ENCODE measurements at regions not wholly inside any gene's neighbourhood (a gene's known extent, or its start where the extent isn't known, plus 50 kb on each side); places are given as distances from the start of the nearest gene placed in this dataset.
"Not testable (repeated sequence)": the region's sequence is repeated elsewhere in the genome, so short reads cannot be mapped to it uniquely, and the experiment has no call there.

- H3K4me1 Mint-ChIP-seq = no peaks in the 10 kb centered on the region
- no peaks in the 10 kb centered on the region for H3K36me3 Mint-ChIP-seq
- peaks cover 0 to 8% (median 4%) of the 10 kb centered on the region in 6 donors for H3K9me3 Mint-ChIP-seq
- H3K27ac Mint-ChIP-seq = no peak overlapping the region
- no peak for DNase-seq
- peaks cover 0 to 2% (median 0%) of the 10 kb centered on the region in 3 donors for H3K27me3 Mint-ChIP-seq (ENCODE audit: low read depth in 3 of 3)
- no peak overlapping the region for H3K4me3 Mint-ChIP-seq
These were observed 658.0 kb downstream of the TYW1 start for GRCh38 chr7:67654642-67655041.

- Mint-ChIP-seq H3K27ac (no peak overlapping the region), H3K4me1 (no peaks in the 10 kb centered on the region), H3K36me3 (no peaks in the 10 kb centered on the region), H3K4me3 (no peak overlapping the region), H3K27me3 (ENCODE audit: low read depth in 3 of 3) (peaks cover 0 to 3% (median 0%) of the 10 kb centered on the region in 3 donors), H3K9me3 (peaks cover 0 to 8% (median 2%) of the 10 kb centered on the region in 6 donors)
- DNase-seq = no peak
These were observed 658.5 kb downstream of the TYW1 start for GRCh38 chr7:67655168-67655567.

GRCh38 chr7:67659091-67659490, 662.5 kb downstream of the TYW1 start:
- peaks cover 0 to 3% (median 0%) of the 10 kb centered on the region in 3 donors for H3K27me3 Mint-ChIP-seq (ENCODE audit: low read depth in 3 of 3)
- no peaks in the 10 kb centered on the region for H3K4me1 Mint-ChIP-seq
- H3K36me3 Mint-ChIP-seq = no peaks in the 10 kb centered on the region
- H3K27ac Mint-ChIP-seq = no peak overlapping the region
- peaks cover 0 to 11% (median 4%) of the 10 kb centered on the region in 6 donors for H3K9me3 Mint-ChIP-seq
- H3K4me3 Mint-ChIP-seq = no peak overlapping the region
- DNase-seq = no peak

- Mint-ChIP-seq H3K27me3 (ENCODE audit: low read depth in 3 of 3) (peaks cover 0 to 1% (median 0%) of the 10 kb centered on the region in 3 donors), H3K4me3 (no peak overlapping the region), H3K27ac (no peak overlapping the region)
These were observed 666.2 kb downstream of the TYW1 start for GRCh38 chr7:67662804-67663203.

GRCh38 chr7:67663644-67664043, 667.0 kb downstream of the TYW1 start:
- Mint-ChIP-seq H3K4me3 (no peak overlapping the region), H3K27ac (no peak overlapping the region), H3K27me3 (ENCODE audit: low read depth in 3 of 3) (peaks cover 0 to 1% (median 0%) of the 10 kb centered on the region in 3 donors), H3K4me1 (no peaks in the 10 kb centered on the region), H3K9me3 (peaks cover 0 to 5% (median 0%) of the 10 kb centered on the region in 6 donors), H3K36me3 (no peaks in the 10 kb centered on the region)
- DNase-seq = no peak

More at GRCh38 chr7:67662804-67663203, 666.2 kb downstream of the TYW1 start:
- no peaks in the 10 kb centered on the region for H3K4me1 Mint-ChIP-seq
- peaks cover 0 to 7% (median 0%) of the 10 kb centered on the region in 6 donors for H3K9me3 Mint-ChIP-seq
- DNase-seq = no peak
- H3K36me3 Mint-ChIP-seq = no peaks in the 10 kb centered on the region

GRCh38 chr7:67666359-67666758, 669.7 kb downstream of the TYW1 start:
- H3K27ac Mint-ChIP-seq; H3K4me3 Mint-ChIP-seq; H3K27me3 Mint-ChIP-seq (ENCODE audit: low read depth in 3 of 3); H3K9me3 Mint-ChIP-seq; H3K4me1 Mint-ChIP-seq; DNase-seq; H3K36me3 Mint-ChIP-seq: not testable (repeated sequence)

- Mint-ChIP-seq H3K27me3 (ENCODE audit: low read depth in 3 of 3) (peaks cover 0 to 2% (median 2%) of the 10 kb centered on the region in 3 donors), H3K4me1 (no peaks in the 10 kb centered on the region)
These were observed 674.4 kb downstream of the TYW1 start for GRCh38 chr7:67671006-67671548.

GRCh38 chr7:67673861-67674260, 677.2 kb downstream of the TYW1 start:
- Mint-ChIP-seq H3K9me3 (peaks cover 0 to 35% (median 8%) of the 10 kb centered on the region in 6 donors), H3K27ac (no peak overlapping the region), H3K4me3 (no peak overlapping the region)

More at GRCh38 chr7:67671006-67671548, 674.4 kb downstream of the TYW1 start:
- Mint-ChIP-seq H3K36me3 (no peaks in the 10 kb centered on the region), H3K27ac (no peak overlapping the region), H3K4me3 (no peak overlapping the region), H3K9me3 (peaks cover 0 to 26% (median 8%) of the 10 kb centered on the region in 6 donors)
- no peak for DNase-seq

GRCh38 chr7:67674862-67675261, 678.2 kb downstream of the TYW1 start:
- H3K9me3 Mint-ChIP-seq = peaks cover 0 to 42% (median 9%) of the 10 kb centered on the region in 6 donors
- not testable (repeated sequence) for H3K36me3 Mint-ChIP-seq; DNase-seq; H3K4me1 Mint-ChIP-seq; H3K4me3 Mint-ChIP-seq; H3K27me3 Mint-ChIP-seq (ENCODE audit: low read depth in 3 of 3); H3K27ac Mint-ChIP-seq

More at GRCh38 chr7:67673861-67674260, 677.2 kb downstream of the TYW1 start:
- H3K36me3 Mint-ChIP-seq = no peaks in the 10 kb centered on the region
- no peak for DNase-seq
- peaks cover 0 to 2% (median 2%) of the 10 kb centered on the region in 3 donors for H3K27me3 Mint-ChIP-seq (ENCODE audit: low read depth in 3 of 3)
- no peaks in the 10 kb centered on the region for H3K4me1 Mint-ChIP-seq

- Mint-ChIP-seq H3K36me3 (no peaks in the 10 kb centered on the region), H3K4me3 (no peak overlapping the region), H3K27ac (no peak overlapping the region), H3K4me1 (no peaks in the 10 kb centered on the region), H3K27me3 (ENCODE audit: low read depth in 3 of 3) (peaks cover 0 to 2% (median 1%) of the 10 kb centered on the region in 3 donors), H3K9me3 (peaks cover 0 to 44% (median 11%) of the 10 kb centered on the region in 6 donors)
- DNase-seq = no peak
These were observed 679.3 kb downstream of the TYW1 start for GRCh38 chr7:67675971-67676370.

- Mint-ChIP-seq H3K9me3 (peaks cover 0 to 35% (median 8%) of the 10 kb centered on the region in 6 donors), H3K27me3 (ENCODE audit: low read depth in 3 of 3) (peaks cover 0 to 2% (median 1%) of the 10 kb centered on the region in 3 donors), H3K4me1 (no peaks in the 10 kb centered on the region), H3K27ac (no peak overlapping the region), H3K4me3 (no peak overlapping the region), H3K36me3 (no peaks in the 10 kb centered on the region)
- no peak for DNase-seq
These were observed 681.8 kb downstream of the TYW1 start for GRCh38 chr7:67678419-67678818.

GRCh38 chr7:67683628-67684027, 687.0 kb downstream of the TYW1 start:
- DNase-seq = no peak
- Mint-ChIP-seq H3K4me3 (no peak overlapping the region), H3K36me3 (peaks cover 0 to 3% (median 0%) of the 10 kb centered on the region in 3 donors), H3K4me1 (no peaks in the 10 kb centered on the region), H3K27me3 (ENCODE audit: low read depth in 3 of 3) (peaks cover 0 to 3% (median 0%) of the 10 kb centered on the region in 3 donors), H3K9me3 (peaks cover 0 to 17% (median 10%) of the 10 kb centered on the region in 6 donors), H3K27ac (no peak overlapping the region)

- peaks cover 0 to 3% (median 0%) of the 10 kb centered on the region in 3 donors for H3K36me3 Mint-ChIP-seq
These were observed 694.1 kb downstream of the TYW1 start for GRCh38 chr7:67690700-67691099.

GRCh38 chr7:67692425-67692824, 695.8 kb downstream of the TYW1 start:
- Mint-ChIP-seq H3K4me3 (no peak overlapping the region), H3K27me3 (ENCODE audit: low read depth in 3 of 3) (peaks cover 3 to 6% (median 5%) of the 10 kb centered on the region in 3 donors), H3K36me3 (peaks cover 0 to 5% (median 0%) of the 10 kb centered on the region in 3 donors), H3K27ac (no peak overlapping the region), H3K4me1 (no peaks in the 10 kb centered on the region), H3K9me3 (peaks cover 3 to 37% (median 16%) of the 10 kb centered on the region in 6 donors)
- no peak for DNase-seq

More at GRCh38 chr7:67690700-67691099, 694.1 kb downstream of the TYW1 start:
- Mint-ChIP-seq H3K27ac (no peak overlapping the region), H3K27me3 (ENCODE audit: low read depth in 3 of 3) (peaks cover 0 to 3% (median 3%) of the 10 kb centered on the region in 3 donors), H3K9me3 (peaks cover 1 to 30% (median 12%) of the 10 kb centered on the region in 6 donors), H3K4me1 (no peaks in the 10 kb centered on the region), H3K4me3 (no peak overlapping the region)
- no peak for DNase-seq

- Mint-ChIP-seq H3K36me3 (peaks cover 0 to 5% (median 0%) of the 10 kb centered on the region in 3 donors), H3K4me1 (no peaks in the 10 kb centered on the region), H3K9me3 (peaks cover 3 to 40% (median 22%) of the 10 kb centered on the region in 6 donors), H3K27ac (no peak overlapping the region), H3K4me3 (no peak overlapping the region), H3K27me3 (ENCODE audit: low read depth in 3 of 3) (peaks cover 3 to 6% (median 3%) of the 10 kb centered on the region in 3 donors)
- no peak for DNase-seq
These were observed 699.5 kb downstream of the TYW1 start for GRCh38 chr7:67696124-67696523.

Measured in immature natural killer cell (primary cell).